ENCODE measurements at regions not wholly inside any gene's neighbourhood (a gene's known extent, or its start where the extent isn't known, plus 50 kb on each side); places are given as distances from the start of the nearest gene placed in this dataset.

- DNase-seq (ENCODE audit: low spot score) = no peak
These were observed 159.0 kb upstream of the SHH start for GRCh38 chr7:155971180-155971770.

DNA sequence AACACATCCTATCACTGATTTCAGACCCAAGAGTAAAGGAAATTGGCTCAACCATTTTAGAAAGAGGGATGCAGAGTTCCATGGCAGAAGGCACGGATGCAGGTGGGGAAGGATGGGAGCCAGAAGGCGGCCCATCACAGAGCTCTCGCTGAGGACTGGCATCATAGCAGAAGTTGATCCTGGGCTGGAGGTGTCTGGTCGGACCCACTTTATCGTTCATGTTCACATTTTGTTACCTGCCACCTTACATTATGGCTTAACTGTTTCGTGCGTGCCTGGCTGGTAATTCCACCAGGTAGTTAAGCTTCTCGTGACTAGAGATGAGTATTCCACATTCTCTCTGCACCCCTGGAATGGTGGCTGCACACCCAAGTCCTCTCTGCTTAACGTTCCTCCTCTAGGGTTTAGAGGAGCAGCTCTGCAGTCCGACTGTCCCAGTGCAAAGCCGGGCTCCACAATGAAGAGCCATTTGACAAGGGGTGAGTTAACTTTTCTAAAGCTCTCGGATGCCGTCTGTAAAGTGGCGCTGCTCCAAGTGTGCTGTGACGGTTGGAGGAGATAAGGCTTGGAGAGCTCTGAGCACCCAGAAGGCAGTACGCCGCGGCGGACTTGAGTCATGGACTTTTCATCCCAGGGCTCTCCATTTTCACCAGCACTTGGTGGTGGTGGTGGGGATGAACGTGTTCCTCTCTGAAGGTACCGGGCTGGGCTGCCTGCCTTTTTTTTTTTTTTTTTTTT is 157.1 kb upstream of the SHH start:
- no peak for DNase-seq (ENCODE audit: low spot score)

GRCh38 chr7:155965010-155965409 is 152.7 kb upstream of the SHH start:
- DNase-seq (ENCODE audit: low spot score) = no peak

DNA sequence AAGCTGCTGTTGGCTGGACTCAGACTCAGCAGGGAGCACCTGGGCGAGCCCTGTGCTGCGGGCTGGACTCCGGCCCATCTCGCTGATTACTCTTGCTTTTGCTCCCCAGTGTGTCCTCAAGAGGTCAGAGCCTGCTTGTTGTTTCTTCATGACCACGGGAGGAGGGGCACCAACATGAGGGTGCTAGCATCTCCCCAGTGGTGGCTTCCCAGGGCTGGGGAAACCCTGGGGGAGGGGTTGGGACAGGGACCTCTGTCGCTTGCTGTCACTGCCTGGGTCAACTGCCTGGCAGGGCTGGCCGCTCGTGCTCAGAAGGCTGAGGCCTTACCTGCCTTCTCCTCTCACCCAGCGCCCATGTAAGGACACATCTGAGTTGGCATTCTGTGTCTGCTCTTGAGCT is 152.3 kb upstream of the SHH start:
- DNase-seq (ENCODE audit: low spot score) = no peak

DNA sequence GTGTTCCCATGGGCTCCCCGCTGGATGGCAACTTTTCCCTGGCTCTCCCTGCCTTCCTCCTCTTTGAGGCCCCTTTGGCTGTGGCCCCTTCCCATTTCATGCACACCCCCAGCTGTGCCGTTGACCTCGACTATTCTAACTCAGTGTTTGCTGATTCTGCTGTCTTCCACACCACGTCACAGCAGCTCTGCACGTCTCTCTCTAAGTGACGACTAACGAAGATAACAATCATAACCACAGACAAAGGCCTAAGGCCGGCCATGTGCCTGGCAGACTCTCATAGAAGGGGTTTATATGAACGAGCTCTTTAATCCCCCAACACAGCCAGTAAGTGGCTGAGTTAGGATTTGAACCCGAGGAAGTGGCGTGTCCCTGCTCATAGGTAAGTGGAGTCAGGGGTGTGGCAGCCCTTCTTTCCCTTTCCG is 151.5 kb upstream of the SHH start:
- no peak for DNase-seq (ENCODE audit: low spot score)

DNA sequence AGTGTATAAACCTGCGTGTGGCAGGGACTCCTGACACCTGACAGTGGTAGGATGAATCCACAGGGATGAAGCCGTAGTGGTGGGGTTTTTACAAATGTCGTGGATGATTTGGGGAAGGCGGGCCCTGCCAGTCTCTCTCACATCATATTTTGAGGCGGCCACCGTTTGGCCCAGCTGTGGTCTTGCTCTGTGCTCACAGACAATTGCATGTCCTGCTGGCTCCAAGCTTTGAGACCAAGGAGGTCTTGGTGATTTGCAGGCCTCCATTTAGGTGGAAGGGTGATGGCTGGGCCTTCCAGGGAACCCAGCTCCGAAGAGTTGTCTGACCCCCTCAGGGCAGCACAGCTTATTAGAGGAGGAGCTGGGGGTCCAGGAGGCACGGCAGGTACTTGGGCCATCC is 151.1 kb upstream of the SHH start:
- DNase-seq (ENCODE audit: low spot score) = no peak

DNA sequence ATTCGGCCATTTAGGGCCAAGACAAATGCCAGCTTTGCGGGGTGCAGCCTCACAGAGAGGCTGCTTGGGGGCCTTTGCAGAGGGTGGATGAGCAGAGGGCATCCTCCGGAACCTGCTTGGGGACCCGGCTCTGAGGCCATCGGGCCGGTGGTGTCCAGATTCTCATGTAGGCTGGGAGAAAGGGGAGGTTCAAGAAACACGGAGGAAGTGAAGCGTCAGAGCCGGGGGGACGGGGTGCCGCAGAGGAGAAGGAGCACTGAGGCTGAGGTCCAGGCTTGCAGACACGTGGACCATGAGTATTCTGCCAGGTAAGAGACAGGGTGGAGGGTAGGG is 150.7 kb upstream of the SHH start:
- no peak for DNase-seq (ENCODE audit: low spot score)

DNA sequence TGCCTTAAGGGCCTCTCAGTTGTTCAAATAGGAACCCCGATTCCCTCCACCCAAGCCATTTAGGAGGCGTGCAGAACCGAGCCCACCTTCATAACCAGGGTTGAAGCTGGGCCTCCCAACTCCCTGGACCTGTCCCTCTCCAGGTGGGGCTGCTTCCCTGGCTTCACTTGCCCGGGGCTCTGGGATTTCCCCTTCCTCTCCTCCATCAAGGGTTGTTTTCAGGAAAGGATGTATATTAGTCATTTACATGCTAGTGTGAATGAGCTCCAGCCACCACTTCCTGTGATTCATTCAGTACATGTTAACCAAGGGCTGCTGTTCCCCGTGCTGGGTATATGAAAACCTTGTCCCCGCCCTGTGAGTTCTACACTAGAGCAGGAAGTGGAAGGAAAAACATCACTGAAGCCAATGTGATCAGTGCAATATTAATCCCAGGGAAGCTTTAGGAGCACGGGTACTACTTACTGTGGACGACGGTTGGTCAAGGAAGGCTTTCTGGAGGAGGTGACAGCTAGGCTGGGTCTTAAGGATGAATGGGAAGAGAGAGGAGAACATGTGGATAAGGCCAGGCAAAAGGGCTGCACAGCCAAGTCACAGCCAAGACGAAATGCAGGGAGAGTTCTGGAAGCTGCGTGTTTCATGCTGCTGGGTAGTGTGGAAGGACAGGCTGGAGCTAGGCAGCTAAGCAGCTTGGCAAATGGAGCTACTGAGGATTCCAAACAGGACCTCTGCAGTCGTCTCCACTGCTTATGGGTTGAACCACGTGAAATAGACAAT is 150.1 kb upstream of the SHH start:
- DNase-seq (ENCODE audit: low spot score) = no peak

- no peak for DNase-seq (ENCODE audit: low spot score)
These were observed 149.3 kb upstream of the SHH start for GRCh38 chr7:155961241-155962190.

DNA sequence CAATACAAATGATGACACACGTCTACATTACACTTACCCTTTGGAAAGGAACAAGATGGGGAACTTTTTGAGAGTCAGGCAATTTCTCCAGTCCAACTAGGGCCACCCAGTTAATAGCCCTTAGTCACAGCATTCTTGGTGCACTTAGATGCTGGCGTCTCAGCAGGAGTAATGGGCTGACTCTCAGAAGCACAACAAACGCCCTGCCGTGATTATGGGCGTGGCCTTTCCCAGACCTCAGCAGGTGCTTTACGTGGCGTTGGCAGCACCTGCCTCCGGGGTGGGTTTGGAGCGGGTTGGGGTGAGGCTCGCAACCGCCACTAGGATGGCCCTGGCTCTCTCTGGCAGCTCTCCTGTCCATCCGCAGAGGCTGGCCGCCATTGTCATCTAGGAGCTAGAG is 147.6 kb upstream of the SHH start:
- no peak for DNase-seq (ENCODE audit: low spot score)

DNA sequence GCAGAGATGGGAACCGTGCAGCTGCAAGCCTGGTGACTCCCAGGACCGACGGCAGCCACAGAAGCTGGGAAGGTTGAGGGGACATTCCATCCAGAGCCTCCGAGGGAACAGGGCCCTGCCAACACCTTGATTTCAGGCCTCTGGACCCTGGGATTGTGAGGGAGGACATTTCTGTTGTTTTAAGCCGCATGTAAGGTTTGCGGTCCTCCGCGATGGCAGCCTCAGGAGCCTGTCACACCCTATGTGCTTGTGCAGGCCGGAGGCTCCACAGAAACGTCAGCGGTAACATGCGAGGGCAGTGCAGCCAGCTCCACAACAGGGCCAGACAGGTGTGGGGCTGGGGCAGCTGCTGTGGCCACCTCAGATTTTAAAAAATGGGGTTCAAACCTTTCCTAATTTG is 144.7 kb upstream of the SHH start:
- no peak for DNase-seq (ENCODE audit: low spot score)

GRCh38 chr7:155955367-155955635 is 143.0 kb upstream of the SHH start:
- no peak for DNase-seq (ENCODE audit: low spot score)

DNA sequence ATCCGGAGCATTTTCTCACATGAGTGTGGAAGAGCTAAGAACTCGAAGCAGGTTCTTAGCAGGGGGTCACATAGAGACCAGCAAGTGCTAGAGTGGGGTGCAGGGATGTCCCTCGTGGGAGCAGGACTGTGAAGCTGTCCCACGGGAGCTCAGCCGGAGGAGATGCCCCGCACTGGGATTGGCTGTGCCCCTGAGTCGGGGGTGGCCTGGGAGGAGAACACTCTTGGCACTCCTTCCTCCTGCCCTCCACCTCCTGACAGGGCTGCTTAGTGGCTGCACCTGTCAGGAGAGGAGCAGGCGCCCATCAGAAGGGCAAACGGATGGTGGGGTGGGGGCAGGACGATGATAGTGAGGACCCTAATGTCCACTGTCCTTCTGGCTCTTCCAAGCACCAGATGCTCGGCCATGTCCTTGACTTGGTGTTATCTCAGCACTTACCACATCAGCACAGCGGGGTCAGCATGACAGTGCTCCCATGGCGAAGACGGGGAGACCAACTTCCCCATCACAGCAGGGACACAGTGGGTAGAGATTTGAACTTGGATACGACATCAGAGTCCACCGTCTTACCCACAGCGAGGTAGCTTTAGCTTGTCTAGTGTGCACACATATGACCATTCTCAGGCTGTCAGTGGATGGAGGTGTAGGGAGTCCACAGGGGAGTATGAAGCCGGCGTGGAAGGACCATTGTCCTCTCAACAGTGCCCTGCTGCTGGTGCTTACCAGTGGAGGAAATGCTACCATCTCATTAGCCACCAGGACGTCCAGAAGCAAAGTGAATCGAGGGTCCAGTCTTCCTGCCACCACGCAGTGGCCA is 142.5 kb upstream of the SHH start:
- DNase-seq (ENCODE audit: low spot score) = no peak

- no peak for DNase-seq (ENCODE audit: low spot score)
These were observed 141.7 kb upstream of the SHH start for GRCh38 chr7:155953781-155954549.

GRCh38 chr7:155953501-155953778 is 141.2 kb upstream of the SHH start:
- DNase-seq (ENCODE audit: low spot score) = no peak

GRCh38 chr7:155951554-155952158 is 139.4 kb upstream of the SHH start:
- DNase-seq (ENCODE audit: low spot score) = no peak

GRCh38 chr7:155950898-155951553 is 138.8 kb upstream of the SHH start:
- DNase-seq (ENCODE audit: low spot score) = no peak

DNA sequence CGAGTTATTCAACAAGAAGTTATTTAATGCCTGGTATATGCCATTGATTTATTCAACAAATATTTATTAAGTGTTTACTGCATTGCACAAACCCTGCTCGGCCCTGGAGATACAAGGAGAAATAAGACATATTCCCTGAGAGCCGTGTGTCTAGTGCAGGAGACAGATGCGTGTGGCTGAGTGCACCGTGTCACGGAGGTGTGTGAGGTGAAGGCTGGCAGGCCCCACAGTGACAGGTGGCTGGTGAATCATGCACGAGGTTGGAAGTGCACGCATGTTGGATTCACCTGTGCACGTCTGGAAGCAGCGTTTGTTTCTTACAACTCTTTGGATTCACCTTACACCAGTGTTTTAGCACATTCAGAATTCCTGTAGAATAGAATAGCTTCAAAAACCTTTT is 136.6 kb upstream of the SHH start:
- no peak for DNase-seq (ENCODE audit: low spot score)

- DNase-seq (ENCODE audit: low spot score) = no peak
These were observed 136.2 kb upstream of the SHH start for GRCh38 chr7:155948423-155948822.

DNA sequence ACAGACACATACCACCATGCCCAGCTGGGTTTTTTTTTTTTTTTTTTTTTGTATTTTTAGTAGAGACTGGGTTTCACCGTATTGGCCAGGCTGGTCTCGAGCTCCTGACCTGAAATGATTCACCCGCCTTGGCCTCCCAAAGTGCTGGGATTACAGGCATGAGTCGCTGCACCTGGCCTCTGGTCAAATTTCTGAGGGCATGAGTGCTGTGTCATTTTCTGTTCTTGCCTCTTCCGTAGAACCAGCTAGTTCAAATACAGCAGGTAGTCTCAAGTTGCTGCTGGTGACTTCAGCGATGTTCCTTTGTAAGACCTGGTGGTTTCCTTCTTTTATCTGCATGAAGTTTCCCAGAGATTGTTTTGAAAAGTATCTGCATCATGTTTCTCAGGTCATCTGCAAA is 134.8 kb upstream of the SHH start:
- DNase-seq (ENCODE audit: low spot score) = no peak

All from pons (tissue), 1 donor.